ENCODE measurements at regions not wholly inside any gene's neighbourhood (a gene's known extent, or its start where the extent isn't known, plus 50 kb on each side); places are given as distances from the start of the nearest gene placed in this dataset.
"Not testable (repeated sequence)": the region's sequence is repeated elsewhere in the genome, so short reads cannot be mapped to it uniquely, and the experiment has no call there.

DNA sequence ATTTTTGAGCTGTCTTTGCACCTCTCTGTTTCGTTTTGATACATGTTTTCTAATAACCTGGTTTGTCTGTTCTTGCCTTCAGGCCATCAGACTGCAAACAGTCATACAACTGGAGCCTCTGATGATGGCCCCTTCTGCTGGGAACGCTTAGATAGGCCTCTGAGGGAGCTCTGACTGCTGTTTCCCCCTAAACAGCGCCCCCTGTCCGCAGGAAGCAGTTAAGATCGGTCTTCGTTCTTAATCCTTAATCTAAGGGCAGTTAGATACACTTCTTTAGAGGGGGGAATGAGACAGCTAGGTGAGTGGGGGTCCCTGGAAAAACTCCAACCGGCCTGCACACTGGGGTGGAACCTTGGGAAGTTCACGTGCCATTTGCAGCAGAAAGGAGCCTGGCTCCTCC lies 1338.8 kb upstream of the SEL1L start:
- no peak for DNase-seq

DNA sequence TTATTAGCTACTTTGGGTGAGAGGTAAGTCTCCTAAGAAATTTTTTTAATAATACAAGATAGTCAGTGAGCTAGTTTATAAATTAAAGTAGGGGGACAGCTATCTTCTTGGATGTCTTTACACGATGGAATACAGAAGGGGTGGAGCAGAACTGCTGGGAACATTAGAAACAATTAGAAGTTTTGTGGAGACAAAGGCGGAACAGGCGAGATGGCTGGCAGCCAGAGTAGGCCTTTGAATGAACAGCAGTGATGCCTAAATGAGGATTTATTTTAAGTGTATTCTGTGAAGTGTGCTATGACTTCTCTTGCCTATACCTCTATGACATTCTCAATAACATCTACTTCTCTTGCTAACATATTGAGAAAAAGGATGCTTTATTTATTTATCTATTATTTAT lies 1345.3 kb upstream of the SEL1L start:
- no peak for DNase-seq

DNA sequence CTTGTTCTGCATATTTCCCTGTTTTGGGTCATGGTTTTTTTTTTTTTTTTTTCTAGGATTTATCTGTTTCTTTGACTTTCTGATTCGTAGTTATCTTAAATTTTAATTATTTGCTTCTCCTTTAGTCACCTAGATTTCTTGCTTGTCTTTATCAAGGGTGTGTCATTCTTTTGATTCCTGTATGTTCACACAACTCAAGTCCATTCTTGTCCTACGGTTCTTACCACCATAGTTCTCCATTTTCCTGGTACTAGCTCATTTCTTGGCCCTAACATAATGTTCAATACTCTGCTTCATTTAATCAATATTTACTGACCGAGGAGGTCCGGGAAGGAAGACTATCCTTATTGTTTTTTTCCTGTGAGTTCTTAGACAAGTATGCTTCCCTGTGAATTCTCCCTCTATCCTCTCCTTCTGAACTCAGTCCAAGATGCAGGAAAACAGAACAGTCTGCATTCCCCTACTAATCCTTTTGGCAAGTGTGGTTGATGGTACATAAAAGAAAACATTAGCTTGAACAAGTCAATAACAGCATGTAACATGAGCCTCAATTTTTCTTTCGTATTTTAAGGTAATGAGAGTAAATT lies 1346.4 kb upstream of the SEL1L start:
- no peak for DNase-seq

DNA sequence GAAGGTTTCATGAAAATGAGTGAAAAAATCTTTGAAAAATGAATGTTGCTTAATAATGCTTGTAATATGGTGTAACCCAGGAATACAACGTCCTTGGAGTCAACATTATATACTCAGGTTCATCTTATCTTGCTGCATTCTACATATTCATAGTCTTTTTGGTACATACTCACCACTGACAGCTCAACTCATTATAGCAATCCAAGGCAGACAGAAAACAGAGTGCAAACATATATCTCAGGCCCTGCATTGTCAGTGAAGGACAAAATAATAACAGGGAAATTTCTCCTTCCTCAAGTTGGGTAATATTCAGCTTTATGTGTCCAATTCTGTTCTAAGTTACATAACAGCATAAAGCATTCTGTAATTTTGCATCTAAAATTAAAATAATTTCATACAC lies 1353.0 kb upstream of the SEL1L start:
- DNase-seq: no peak

DNA sequence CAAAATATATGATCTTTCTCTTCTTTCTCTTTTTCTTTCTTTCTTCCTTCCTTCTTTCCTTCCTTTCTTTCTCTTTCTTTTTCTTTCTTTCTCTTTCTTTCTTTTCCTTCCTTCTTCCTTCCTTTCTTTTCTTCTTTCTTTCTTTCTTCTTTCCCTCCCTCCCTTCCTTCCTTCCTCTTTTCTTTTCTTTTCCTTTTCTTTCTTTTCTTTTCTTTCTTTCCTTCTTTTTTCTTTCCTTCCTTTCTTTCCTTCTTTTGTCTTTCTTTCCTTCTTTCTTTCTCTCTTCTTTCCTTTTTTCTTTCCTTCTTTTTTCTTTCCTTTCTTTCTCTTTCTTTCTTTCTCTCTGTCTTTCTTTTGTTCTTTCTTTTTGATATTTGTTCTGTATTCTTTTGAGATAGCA lies 1356.0 kb upstream of the SEL1L start:
- DNase-seq: no peak

DNA sequence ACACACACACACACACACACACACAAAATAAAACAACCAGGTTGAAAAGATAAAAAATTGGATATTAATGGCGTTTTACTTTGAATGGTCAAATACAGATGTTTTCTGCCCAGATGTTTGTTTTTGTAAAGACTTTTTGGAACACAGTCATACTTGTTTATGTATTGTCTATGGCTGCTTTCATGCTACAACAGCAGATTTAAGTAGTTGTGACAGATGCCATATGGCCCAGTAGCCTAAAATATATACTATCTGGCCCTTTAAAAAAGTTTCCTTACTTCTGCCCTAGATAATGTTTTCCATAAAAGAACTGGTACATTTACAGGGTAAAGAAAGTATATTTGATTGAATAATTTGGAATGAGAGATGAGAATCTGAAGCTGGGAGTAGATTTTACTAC lies 1362.8 kb upstream of the SEL1L start:
- DNase-seq: no peak

DNA sequence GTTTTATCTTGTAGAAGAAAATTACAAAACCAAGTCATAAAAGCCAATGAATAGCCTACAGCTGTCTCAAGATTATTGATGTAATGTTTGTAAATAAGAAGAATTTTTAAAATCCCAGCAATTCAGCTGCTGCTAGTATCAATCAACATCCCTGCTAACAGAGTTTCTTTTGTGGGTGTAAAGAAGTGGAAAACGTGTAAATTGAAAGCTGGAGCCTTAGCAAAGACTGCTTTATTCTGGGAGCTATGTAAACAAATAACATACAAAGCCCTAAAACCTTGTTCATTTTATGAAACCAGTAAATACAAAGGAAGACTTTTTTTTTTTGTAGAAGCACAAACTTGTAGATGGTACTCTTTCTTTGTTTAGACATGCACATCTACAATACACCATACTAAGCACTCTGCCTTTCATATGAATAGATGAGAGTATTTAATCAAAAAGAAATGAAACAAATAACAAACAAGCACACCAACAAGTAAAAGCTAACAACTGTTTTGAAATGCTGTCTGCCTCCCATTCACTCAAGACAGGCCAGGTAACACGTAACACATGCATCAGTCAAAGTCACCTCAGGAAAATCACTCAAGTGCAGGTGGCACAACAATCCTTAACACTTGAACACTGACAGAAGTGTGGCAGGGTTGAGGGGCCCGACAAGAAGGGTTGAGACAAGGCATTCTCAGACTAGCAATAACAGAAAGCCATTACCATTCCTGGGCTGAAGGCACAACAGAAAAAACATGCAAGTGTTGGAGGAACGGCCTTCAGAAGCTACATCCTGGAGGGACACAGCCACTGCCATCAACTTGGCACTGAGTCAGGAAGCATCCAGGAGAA lies 1364.0 kb upstream of the SEL1L start:
- no peak for DNase-seq

DNA sequence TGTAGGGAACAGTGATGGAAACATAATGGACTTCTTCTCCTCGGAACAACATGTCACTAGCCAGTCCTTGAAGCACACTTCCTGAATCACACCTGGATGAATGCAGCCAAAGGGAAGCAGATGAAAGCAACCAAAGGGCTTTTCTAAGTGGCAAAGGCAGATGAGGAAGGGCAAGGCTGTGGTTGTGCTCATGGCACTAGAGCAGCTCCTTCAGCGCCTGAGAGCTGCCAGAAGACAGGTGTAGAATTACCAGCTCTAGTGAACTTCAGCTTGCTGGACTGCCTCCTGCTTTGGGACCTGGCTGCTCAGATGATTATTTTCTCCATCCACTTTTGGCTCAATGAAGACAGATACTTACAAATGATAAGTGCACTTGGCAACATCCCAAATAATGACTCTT lies 1372.1 kb upstream of the SEL1L start:
- DNase-seq: peak; percentile 84

DNA sequence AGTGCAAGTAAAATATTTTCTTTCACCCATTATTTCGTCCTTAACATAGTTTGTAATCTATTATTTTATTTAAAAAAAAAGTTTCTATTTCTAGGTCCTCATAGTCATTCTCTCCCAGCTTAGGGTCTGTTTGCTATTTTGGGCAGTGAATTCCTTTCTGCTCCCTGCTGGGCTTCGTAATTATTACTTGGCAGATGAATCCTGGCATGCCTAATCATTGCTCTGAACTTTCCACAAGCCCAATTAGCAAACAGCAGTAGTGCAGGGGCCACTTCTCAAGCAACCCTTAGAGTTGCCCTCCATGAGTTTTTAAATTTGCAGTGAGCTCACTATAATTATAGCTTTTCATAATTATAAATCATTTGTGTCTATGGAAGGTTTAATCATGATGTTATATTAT lies 1378.3 kb upstream of the SEL1L start:
- DNase-seq: peak; percentile 90

DNA sequence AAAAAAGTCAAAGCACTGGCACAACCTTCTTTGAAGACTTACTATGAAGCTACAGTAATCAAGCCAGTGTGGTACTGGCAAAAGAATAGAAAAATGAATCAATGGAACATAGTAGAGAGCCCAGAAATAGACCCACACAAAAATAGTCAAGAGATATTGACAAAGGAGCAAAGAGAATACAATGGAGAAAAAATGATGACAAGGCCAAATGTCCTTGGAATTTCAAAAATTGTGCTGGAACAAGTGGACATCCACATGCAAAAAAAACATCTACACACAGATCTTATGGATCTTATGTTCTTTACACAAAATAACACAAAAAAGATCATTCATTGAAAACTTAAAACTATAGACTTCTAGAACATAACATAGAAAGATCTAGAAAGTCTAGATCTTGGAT lies 1379.7 kb upstream of the SEL1L start:
- no peak for DNase-seq

DNA sequence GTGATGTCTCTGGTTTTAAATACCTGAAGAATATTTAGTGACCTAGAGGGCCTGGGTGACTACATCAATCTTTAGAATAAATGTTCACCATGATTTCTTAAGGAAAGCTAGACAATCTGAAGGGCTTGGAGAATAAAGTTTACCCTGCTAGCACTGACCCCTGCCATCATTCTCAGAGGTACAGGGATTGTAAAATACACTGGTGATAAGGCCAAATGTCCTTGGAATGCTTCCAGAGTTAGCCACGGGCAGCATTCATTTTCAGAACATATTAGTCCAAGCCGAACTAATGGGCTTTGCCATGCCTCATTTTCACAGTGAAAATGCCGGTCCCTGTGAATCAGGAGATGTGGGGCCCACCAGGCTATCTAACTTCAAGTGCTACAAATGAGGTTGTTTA lies 1381.7 kb upstream of the SEL1L start:
- no peak for DNase-seq

DNA sequence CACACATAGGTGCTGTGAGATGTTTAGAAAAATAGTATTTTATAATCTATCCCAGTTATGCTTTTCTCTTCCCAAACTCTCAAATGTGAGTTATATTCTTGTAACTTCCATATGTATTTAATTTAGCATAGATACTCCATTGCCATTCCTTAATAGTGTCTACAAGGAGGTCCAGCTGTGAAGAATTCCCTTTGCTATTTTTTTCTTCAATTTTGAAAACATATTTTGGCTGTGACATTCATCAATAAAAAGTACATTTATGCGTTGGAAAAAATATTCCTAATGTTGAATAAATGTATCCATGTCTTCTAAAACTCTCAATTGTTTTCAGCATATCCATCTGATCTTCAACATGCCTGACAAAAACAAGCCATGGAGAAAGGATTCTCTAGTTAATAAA lies 1402.0 kb upstream of the SEL1L start:
- no peak for DNase-seq

DNA sequence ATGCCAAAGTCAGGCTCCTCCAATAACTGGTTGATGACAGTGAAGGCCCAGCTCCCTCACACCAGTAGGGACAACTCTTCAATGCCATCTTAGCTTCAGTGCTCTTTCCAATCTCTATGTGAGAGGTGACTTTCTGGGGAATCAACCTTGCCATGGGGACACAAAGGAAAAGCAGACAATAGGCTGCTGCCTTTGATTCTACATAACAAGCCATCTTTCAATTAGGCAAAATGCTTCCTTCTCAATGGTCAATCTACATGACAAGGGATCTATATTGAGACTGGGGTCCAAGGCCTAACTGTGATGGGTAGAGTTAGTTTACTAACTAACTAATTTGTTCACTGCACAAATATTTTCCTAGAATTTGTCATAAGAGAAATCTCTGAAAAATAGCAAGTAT lies 1417.5 kb upstream of the SEL1L start:
- no peak for DNase-seq

DNA sequence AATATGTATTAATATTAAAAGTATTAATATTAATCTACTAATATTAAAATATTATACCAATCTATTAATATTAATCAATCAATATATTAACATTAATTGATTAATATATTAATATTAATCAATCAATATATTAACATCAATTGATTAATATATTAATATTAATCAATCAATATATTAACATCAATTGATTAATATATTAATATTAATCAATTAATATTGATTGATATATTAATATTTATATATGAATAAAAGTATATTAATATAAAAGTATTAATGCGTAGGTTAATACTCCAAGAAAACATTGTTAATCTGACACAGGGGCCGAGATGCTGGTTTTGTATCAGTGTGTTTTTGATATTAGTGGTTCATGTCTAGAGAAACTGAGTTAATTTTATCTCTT lies 1430.1 kb upstream of the SEL1L start:
- DNase-seq: no peak

DNA sequence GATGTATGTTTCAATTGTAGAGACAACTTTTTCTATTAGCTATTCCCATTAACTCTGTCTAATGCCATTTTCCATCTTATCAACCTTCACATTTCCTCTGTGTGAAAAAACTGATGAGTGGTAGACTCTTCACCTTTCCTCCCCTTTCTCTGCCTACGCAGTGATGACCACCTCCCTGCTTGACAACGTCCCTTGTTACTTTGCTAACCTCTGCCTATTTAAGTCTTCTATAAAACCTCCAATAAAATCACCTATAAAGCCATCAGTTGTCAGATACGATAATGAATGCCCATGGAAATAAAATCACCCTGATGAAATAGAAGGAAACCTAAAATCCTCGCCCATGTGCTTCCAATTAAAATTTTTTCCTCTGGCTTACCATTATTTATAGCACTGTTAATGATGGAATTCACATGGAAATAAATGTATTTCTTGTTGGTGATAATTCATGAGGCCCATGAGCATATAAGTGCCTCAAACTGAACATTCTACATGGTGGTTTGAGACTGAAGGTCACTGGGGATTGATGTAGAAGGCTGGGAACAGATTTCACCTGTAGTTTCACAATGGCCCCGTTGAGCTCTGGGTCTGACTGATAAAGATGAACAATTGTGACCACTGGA lies 1454.0 kb upstream of the SEL1L start:
- no peak for DNase-seq

DNA sequence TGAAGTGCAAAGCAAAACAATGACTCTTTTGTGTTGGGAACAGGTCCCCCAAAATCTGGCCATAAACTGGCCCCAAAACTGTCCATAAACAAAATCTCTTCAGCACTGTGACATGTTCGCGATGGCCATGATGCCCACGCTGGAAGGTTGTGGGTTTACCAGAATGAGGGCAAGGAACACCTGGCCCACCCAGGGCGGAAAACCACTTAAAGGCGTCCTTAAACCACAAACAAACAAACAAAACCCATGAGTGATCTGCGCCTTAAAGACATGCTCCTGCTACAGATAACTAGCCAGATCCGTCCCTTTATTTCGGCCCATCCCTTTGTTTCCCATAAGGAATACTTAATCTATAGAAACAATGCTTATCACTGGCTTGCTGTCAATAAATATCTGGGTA lies 1460.9 kb upstream of the SEL1L start:
- not testable (repeated sequence) for DNase-seq

DNA sequence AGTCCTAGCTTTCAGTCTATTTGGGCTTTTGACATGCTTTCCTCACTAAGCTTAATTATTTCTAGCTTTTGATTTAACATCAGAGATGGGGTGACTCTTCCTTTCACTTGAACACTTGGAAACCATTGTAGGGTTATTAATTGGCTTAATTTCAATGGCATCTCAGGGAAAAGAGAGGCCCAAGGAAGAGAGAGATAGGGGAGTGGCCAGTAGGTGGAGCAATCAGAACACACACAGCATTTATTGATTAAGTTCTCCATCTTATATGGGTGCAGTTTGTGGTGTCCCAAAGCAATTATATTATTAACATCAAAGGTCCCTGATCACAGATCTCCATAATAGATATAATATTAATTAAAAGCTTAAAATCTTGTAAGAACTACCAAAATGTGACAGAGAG lies 1466.1 kb upstream of the SEL1L start:
- DNase-seq: peak; percentile 19

DNA sequence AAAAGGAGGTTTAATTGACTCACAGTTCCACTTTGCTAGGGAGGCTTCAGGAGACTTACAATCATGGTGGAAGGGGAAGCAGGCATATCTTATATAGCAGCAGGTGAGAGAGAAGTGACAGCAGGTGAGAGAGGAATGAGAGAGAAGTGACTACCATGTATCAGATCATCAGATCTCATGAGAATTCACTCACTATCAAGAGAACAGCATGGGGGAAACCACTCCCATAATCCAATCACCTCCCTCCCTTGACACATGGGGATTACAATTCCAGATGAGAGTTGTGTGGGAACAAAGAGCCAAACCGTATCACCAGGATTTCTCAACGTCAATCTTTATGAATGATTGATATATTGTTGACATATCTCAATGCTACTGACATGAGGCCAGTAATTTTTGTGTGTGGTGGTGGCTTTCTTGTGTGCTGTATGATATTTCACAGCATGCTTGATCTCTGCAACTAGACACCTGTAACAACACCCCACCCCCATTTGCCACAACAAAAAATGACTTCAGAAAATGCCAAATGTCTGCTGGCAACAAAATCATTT lies 1470.9 kb upstream of the SEL1L start:
- DNase-seq: no peak

DNA sequence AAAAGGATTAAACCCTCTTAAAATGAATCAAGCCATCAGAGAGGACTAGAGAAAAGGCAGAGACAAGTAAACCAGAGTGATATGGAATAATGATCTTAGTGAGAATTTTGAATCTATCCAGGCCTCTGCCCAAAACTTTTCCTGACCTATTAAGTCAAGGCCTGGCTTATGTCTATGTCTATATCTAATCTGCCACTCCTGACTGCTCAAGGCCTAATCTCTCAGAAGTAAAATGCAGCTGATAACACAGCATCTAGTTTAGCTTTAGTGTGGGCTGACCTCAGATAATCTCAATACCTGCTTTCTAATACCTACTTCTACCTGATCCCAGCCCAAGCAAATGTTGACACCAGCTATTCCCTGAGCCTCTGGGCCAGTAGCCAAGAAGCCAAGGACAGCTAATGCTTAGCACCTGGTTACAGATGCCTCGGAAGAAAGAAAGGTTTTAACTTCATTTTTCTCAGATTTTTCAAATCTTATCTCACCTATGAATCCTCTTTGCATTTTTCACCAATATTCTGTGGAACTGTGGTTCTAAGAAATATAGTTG lies 1472.5 kb upstream of the SEL1L start:
- DNase-seq: peak; percentile 60

DNA sequence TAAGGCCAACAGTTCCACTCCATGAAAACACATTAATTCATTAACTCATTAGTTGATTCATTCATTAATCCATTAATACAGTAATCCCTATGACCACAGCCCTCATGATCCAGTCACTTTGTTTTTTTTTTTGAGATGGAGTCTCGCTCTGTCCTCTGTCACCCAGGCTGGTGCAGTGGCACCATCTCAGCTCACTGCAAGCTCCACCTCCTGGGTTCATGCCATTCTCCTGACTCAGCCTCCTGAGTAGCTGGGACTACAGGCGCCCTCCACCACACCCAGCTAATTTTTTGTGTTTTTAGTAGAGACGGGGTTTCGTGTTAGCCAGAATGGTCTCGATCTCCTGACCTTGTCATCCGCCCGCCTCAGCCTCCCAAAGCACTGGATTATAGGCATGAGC lies 1473.4 kb upstream of the SEL1L start:
- DNase-seq: not testable (repeated sequence)

DNA sequence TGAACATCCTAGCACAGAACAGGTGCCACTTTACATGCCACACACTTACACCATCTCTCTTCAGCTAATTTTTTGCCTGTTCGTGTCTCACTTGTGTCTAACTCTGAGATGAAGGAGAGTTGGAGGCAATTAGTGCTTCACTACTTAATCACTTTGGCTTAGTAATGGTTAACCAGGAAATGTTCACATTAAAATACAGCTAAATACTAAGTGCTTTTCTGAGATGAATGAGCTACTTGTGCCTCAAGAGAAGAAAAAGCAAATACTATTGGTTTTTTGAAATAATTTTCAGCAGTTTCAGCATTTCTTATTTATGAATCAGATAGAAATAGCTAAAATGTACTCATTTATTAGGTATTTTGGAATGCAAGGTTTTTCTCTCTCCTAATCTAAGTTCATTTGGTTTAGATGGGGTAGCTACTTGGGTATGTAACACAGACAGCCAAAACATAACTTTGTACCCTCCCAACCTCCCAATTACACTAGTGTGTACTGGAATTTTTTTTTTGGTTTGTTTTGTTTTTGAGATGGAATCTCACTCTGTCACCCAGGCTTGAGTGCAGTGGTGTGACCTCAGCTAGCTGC lies 1474.1 kb upstream of the SEL1L start:
- DNase-seq: no peak

DNA sequence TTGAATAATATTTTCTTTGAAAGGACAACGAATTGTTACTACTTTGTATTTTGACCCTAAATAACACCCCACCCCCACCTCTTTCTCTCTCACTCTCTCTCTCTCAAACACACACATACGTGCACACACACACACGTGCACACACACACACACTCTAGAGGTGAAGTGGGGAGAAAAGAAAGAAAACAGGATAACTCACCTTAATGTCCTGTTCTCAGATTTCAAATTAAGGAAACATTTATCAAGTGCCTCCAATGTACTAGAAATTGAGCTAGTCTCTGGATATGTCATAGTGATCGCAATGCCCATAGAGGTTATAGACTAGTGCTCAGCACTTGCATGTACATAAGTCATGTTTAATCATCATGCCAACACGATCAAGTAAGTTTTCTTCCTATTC lies 1483.6 kb upstream of the SEL1L start:
- no peak for DNase-seq

DNA sequence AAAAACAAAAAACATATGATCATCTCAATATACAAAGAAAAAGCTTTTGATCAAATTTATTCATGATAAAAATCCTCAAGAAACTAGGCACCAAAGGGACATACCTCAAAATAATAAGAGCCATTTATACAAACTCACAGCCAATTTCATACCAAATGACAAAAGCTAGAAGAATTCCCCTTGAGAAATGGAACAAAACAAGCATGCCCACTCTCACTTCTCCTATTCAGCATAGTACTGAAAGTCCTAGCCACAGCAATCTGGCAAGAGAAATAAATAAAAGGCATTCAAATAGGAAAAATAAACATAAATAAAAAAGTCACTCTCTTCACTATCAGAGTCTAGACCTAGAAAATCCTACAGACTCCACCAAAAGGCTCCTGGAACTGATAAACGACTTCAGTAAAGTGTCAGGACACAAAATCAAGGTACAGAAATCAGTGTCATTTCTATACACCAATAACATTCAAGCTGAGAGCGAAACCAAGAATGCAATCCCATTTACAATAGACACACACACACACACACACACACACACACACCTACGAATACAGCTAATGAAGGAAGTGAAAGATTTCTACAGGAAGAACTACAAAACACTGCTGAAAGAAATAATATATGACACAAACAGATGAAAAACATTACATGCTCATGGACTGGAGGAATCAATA lies 1486.2 kb upstream of the SEL1L start:
- no peak for DNase-seq
